PC-9 (cell line): ENCODE measurements at regions not wholly inside any gene's neighbourhood (a gene's known extent, or its start where the extent isn't known, plus 50 kb on each side); places are given as distances from the start of the nearest gene placed in this dataset.

Experiments
- BruUV-seq: library from RNA; stranded (reverse); fragments of 400-500 nt; replicated peaks from 2 replicates; lab custom pipeline; 2021; lab: Mats Ljungman, UMichigan
- CTCF ChIA-PET: fragments of 300-600 bp; sonication (Branson Sonifier 250); formaldehyde crosslinking; loops from one replicate; lab custom pipeline; 2022; ENCODE audit warnings: antibody characterized with exemption; lab: Charles Lee
- POLR2A ChIA-PET: fragments of 300-600 bp; sonication (Branson Sonifier 250); formaldehyde crosslinking; loops from one replicate; lab custom pipeline; 2022; ENCODE audit warnings: antibody characterized with exemption; ENCODE audit not compliant: unreplicated experiment; lab: Charles Lee
- DNase-seq, 2 experiments: peaks; one replicate each; pipeline versions ENCODE4 v3.0.0 to v3.0.0-alpha.2; 2015 to 2022; ENCODE audit warnings: mixed read lengths in 1 of 2
- H2AFZ ChIP-seq: fragments of 200-600 bp; sonication (generic); 2 replicates; pipeline ENCODE4 v1.8.1; 2017; ENCODE audit warnings: antibody characterized with exemption
- H3F3A ChIP-seq: fragments of 200-600 bp; sonication (generic); 2 replicates; pipeline ENCODE4 v1.8.1; 2017; ENCODE audit warnings: antibody characterized with exemption, mild to moderate bottlenecking, low read depth; ENCODE audit not compliant: insufficient read depth
- H3K27ac ChIP-seq: fragments of 200-600 bp; sonication (generic); 2 replicates; pipeline ENCODE4 v1.6.1; 2016; ENCODE audit warnings: mixed run types
- H3K27me3 ChIP-seq: fragments of 200-600 bp; sonication (generic); 2 replicates; pipeline ENCODE4 v1.6.1; 2016; ENCODE audit warnings: low read depth, mixed run types; ENCODE audit not compliant: insufficient read depth
- H3K36me3 ChIP-seq: fragments of 200-600 bp; sonication (generic); 2 replicates; pipeline ENCODE4 v1.6.1; 2016; ENCODE audit warnings: low read depth, mixed run types
- H3K4me1 ChIP-seq: fragments of 200-600 bp; sonication (generic); replicated peaks from 2 replicates; pipeline ENCODE4 v1.6.1; 2016; ENCODE audit warnings: mixed run types; ENCODE audit not compliant: insufficient read depth
- H3K4me2 ChIP-seq: fragments of 200-600 bp; sonication (generic); 2 replicates; pipeline ENCODE4 v1.6.1; 2017; ENCODE audit warnings: mixed run types
- H3K4me3 ChIP-seq: fragments of 200-600 bp; sonication (generic); 2 replicates; pipeline ENCODE4 v1.6.1; 2016; ENCODE audit warnings: mixed run types
- H3K79me2 ChIP-seq: fragments of 200-600 bp; sonication (generic); 2 replicates; pipeline ENCODE4 v1.6.1; 2017; ENCODE audit warnings: low read depth, mixed run types
- H3K9me2 ChIP-seq: fragments of 200-600 bp; sonication (generic); 2 replicates; pipeline ENCODE4 v1.8.1; 2017; ENCODE audit warnings: mild to moderate bottlenecking; ENCODE audit not compliant: insufficient read depth
- H3K9me3 ChIP-seq: fragments of 200-600 bp; sonication (generic); 2 replicates; pipeline ENCODE4 v1.8.1; 2016; ENCODE audit warnings: low read depth; ENCODE audit not compliant: insufficient read depth
- H4K20me1 ChIP-seq: fragments of 200-600 bp; sonication (generic); 2 replicates; pipeline ENCODE4 v1.8.1; 2017; ENCODE audit not compliant: insufficient read depth
- CTCF ChIP-seq: fragments of 200-600 bp; sonication (generic); conservative IDR thresholded peaks from 2 replicates; pipeline ENCODE4 v1.6.1; 2017; ENCODE audit warnings: mixed run types, antibody characterized with exemption, mild to moderate bottlenecking, moderate library complexity
- EZH2 ChIP-seq: fragments of 200-600 bp; sonication (generic); IDR thresholded peaks from 2 replicates; pipeline ENCODE4 v1.8.0; 2017; ENCODE audit warnings: antibody characterized with exemption, low read depth
- intact Hi-C: fragments of 100-400 bp; cut with micrococcal nuclease; formaldehyde crosslinking; loops from one replicate; pipeline ENCODE4 v1.10.0; 2022; ENCODE audit not compliant: unreplicated experiment

GRCh38 chr5:153437251-153437650 is 53.2 kb upstream of the GRIA1 start:
- ChIA-PET POLR2A (no interaction called here), CTCF (no interaction called here)
- TF ChIP-seq CTCF (no peak), EZH2 (no peak)
- H4K20me1 ChIP-seq, result no peaks in the 10 kb centered on the region
- no peak overlapping the region for H3K27ac ChIP-seq
- no peak for DNase-seq
- H3K4me2 ChIP-seq, result no peak overlapping the region
- no peaks in the 10 kb centered on the region for H3K9me3 ChIP-seq
- no peak overlapping the region for H2AFZ ChIP-seq
- no peaks in the 10 kb centered on the region for H3K79me2 ChIP-seq
- no peaks in the 10 kb centered on the region for H3K4me1 ChIP-seq
- H3K9me2 ChIP-seq, result no peaks in the 10 kb centered on the region; the same call in 1 of the 2 replicates
- H3K27me3 ChIP-seq, result no peaks in the 10 kb centered on the region
- intact Hi-C loops, result no loop called here
- H3F3A ChIP-seq, result no peaks in the 10 kb centered on the region
- no TSS peak for BruUV-seq
- H3K36me3 ChIP-seq, result no peaks in the 10 kb centered on the region
- H3K4me3 ChIP-seq, result no peak overlapping the region

GRCh38 chr5:153439130-153439529 is 51.3 kb upstream of the GRIA1 start:
- TF ChIP-seq EZH2 (no peak), CTCF (no peak)
- no peak overlapping the region for H3K4me3 ChIP-seq
- H3K4me2 ChIP-seq, result no peak overlapping the region
- ChIA-PET POLR2A (no interaction called here), CTCF (no interaction called here)
- no peaks in the 10 kb centered on the region for H3K79me2 ChIP-seq
- no peaks in the 10 kb centered on the region; the same call in 1 of the 2 replicates for H3K9me2 ChIP-seq
- no peak overlapping the region for H2AFZ ChIP-seq
- no TSS peak for BruUV-seq
- DNase-seq, result no peak
- no peaks in the 10 kb centered on the region for H4K20me1 ChIP-seq
- H3K36me3 ChIP-seq, result no peaks in the 10 kb centered on the region
- H3K9me3 ChIP-seq, result no peaks in the 10 kb centered on the region
- H3K27ac ChIP-seq, result no peak overlapping the region
- H3K27me3 ChIP-seq, result no peaks in the 10 kb centered on the region
- H3F3A ChIP-seq, result no peaks in the 10 kb centered on the region
- intact Hi-C loops, result no loop called here
- H3K4me1 ChIP-seq, result no peaks in the 10 kb centered on the region
